ENCODE measurements at regions not wholly inside any gene's neighbourhood (a gene's known extent, or its start where the extent isn't known, plus 50 kb on each side); places are given as distances from the start of the nearest gene placed in this dataset.
"Not testable (repeated sequence)": the region's sequence is repeated elsewhere in the genome, so short reads cannot be mapped to it uniquely, and the experiment has no call there.

- DNase-seq: no peak
Measured at GRCh38 chr21:38115870-38116269, 140.9 kb upstream of the KCNJ15 start.

- DNase-seq: no peak
Measured at GRCh38 chr21:38119793-38120192, 137.0 kb upstream of the KCNJ15 start.

- not testable (repeated sequence) for DNase-seq
Measured at GRCh38 chr21:38120679-38120983, 136.2 kb upstream of the KCNJ15 start.

- no peak for DNase-seq
Measured at GRCh38 chr21:38120984-38121855, 135.6 kb upstream of the KCNJ15 start.

DNA sequence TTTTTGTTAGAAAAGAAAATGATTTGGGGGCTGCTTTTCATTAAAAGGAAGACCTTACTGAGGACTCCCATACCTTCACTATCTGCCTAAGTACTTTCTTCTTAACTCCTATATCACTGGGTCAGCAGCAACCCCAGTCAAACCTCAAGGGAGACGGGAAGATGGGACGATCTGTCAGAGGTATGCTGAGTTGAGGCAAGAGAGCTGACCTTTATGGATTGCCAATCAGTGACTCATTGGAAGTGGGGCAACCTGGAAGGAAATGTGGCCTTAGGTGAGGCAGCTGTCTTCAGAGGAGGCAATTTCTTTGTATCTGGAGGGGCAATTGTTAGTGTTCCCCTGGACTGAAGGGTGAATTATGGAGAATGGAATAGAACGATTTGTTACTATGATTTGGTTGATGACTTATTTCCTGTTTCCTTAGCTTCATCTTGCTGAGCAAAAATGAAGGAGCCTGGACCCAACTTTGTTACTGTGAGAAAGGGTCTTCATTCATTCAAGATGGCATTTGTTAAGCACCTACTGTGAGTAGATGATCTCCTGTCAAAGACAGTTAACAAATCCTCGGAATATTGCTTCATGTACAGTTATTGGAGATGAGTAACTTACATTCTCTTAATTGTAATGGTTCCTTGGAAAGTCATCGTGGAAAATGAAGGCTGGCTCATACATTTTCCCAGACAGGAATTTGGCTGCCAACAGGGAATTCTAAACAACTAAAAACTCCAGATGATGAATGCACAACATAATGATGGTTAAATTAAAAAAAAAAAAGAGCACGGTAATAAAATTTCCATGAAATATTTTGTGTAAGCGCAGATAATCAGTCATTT, 134.7 kb upstream of the KCNJ15 start:
- DNase-seq: no peak

GRCh38 chr21:38123626-38124025, 133.2 kb upstream of the KCNJ15 start:
- DNase-seq: no peak

- peak; percentile 16 to 29 for DNase-seq
Measured at GRCh38 chr21:38126666-38127303, 130.0 kb upstream of the KCNJ15 start.

- DNase-seq: no peak
Measured at GRCh38 chr21:38129711-38130110, 127.1 kb upstream of the KCNJ15 start.

GRCh38 chr21:38133240-38133639, 123.6 kb upstream of the KCNJ15 start:
- DNase-seq: no peak

- DNase-seq: no peak
Measured at GRCh38 chr21:38134084-38134873, 122.5 kb upstream of the KCNJ15 start.

- no peak for DNase-seq
Measured at GRCh38 chr21:38136201-38136600, 120.6 kb upstream of the KCNJ15 start.

DNA sequence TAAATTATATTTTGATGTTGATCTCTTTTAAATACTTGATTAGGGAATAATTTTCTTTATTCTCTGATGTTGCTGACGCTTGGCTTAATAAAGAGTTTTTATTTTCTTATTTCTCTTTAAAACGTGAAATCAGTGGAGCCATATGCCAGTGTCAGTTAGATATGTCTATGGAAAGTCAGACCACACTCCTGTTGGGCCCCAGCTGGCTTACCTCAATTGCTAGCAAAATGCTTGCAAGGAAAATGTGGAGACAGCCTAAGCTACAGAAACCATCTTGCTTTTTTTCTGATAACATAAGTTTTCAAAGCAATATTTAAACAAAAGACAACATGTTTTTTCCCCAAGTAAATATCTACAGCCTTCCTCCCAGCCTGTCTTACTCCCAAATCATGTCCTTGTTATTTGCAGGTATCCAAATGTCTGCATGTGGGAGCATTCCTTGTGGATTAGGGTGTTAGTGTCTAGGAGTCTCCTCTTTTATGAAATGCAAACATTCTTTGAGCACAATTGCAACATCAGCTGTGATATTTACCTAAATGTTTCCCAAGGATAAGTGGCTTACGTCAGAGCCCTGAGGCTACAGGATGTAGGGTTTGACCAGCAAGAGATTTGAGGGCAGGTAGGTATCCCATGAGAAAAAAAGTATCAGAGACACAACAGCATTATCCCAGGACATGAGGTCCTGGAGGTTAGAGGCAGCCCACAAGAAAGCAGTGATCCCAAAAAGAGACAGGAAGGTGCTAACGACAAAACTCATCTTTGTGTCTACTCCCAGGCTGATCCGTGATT, 117.2 kb upstream of the KCNJ15 start:
- DNase-seq: no peak

DNA sequence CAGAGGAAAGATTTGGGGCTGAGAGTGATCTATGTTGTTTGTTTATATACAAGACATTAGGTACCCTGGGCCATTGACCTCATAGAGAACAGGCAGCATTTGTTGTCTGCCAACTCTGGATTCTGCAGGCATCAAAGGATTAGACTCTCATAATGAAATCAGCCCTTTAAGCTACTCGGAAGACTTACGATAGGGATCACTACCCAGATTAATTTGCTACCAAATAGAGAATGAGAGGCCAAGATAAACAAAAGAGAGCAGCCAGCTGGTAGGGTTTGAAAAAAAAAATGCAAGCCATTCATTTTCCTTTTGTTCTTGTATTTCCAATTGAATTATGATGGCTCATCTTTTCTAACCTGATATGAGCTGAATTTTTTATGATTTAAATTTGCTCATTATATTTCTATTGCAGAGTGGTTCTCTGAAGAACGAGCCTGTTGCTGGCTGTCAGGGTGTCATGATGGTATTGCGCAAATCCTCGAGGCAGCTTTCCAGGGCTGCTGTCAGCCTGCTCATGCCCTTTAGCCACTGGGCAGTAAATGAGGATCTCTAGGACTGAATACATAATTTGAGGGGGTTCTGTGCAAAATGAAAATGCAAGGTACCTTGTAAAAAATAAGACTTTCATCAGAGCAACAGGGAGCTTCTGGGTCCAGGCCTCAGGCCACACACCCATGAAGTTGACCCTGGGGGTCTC, 116.4 kb upstream of the KCNJ15 start:
- DNase-seq: no peak

GRCh38 chr21:38142224-38142623, 114.6 kb upstream of the KCNJ15 start:
- DNase-seq: no peak

DNA sequence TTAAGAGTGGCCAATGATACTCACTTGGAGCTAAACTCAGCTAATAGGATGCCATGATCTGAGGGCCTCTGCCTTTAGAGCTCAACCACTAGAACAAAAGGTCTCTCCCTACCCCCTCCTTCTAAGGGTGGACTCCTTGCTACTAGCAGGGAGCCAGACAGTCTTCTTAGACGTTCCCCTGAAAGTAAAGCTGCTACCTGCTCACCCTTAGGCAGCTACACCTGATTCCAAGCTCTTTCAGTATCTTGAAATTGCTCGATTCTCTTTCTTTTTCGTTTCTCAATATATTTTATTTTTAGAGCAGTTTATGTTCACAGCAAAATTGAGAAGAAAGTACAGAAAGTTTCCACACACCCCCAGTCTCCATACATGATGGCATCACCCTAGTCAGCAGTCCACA, 112.6 kb upstream of the KCNJ15 start:
- DNase-seq: no peak

DNA sequence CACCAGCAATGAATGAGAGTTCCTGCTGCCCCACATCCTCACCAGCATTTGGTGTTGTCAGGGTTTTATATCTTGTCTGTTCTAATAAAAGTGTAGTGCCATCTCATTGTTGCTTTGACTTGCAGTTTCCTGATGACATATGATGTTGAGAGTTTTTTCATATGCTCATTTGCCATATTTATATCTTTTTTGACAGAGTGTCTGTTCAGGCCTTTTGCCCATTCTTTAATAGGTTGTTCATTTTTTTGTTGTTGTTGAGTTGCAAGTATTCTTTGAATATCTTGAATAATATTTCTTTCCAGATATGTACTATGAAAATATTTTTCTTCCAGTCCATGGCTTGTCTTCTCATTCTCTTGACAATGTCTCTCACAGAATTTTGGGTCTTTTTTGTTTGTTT, 111.7 kb upstream of the KCNJ15 start:
- DNase-seq: no peak

DNA sequence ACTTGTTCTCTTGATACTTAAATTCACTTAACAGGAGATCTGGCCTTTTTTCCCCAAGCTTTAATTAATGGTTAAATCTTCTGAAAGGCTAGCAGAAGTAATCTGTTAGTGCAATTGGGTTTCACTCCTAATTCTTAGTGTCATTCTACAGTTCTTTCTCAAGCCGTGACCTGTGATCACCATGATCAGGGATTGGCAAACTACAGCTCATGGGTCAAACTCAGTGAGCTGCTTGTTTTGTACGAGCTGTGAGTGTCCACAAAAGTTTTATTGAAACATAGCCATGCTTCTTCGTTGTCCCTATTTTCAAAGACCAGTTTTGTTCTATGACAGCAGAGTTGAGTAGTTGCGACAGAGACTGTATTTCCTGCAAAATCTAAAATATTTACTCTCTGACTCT, 109.4 kb upstream of the KCNJ15 start:
- no peak for DNase-seq

- no peak for DNase-seq
Measured at GRCh38 chr21:38148046-38148445, 108.7 kb upstream of the KCNJ15 start.

DNA sequence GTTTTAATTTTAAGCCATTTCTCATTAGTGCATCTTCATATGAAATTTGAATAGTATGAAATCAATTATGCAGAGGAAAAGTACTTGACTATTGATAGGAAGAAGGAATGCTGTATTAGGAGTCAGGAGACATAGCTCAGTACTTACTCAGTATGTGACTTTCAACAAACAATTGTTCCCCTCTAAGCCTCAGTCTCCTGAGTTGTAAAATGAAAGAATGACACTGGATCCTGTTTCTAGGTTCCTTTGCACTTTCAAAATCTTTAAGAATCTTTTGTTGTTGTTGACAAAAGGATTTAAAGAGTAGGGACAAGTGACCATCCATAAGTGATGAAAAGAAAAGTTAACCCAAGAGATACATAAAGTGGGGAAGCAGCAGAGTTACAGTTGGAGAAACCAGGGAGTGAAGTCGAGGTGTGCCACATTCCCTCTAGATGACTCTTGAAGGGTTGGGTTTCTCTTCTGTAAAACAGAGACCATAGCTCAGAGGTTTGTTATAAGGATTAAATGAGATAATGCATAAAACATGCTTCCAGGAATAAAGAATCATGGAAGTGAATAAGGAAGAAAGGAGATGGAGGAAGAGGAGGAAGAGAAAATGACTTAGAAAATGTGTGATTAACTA, 105.7 kb upstream of the KCNJ15 start:
- no peak for DNase-seq

GRCh38 chr21:38156200-38156599, 100.6 kb upstream of the KCNJ15 start:
- DNase-seq: no peak

GRCh38 chr21:38159355-38159754, 97.4 kb upstream of the KCNJ15 start:
- DNase-seq: peak; percentile 26 to 41
